DND-41 (cell line): ENCODE measurements at regions not wholly inside any gene's neighbourhood (a gene's known extent, or its start where the extent isn't known, plus 50 kb on each side); places are given as distances from the start of the nearest gene placed in this dataset.

ENCODE experiments used
- ATAC-seq: fragments of 200-7000 bp; cut with Tn5 transposase; 3 replicates; pipeline ENCODE4 v1.9.1; 2021; ENCODE audit warnings: low read depth; ENCODE audit not compliant: insufficient read depth
- DNase-seq: peaks from one replicate; pipeline ENCODE4 v3.0.0-alpha.2; 2020
- H2AFZ ChIP-seq: 2 replicates; pipeline ENCODE4 v1.6.0; 2012; ENCODE audit warnings: low read depth, low read length
- H3K27ac ChIP-seq: 2 replicates; pipeline ENCODE4 v1.5.1; 2012; ENCODE audit warnings: low read length, inconsistent platforms
- H3K27me3 ChIP-seq: fragments of 200-600 bp; sonication (generic); 2 replicates; pipeline ENCODE4 v1.6.0; 2012; ENCODE audit warnings: low read length, mild to moderate bottlenecking, inconsistent platforms; ENCODE audit not compliant: insufficient read depth, poor library complexity
- H3K36me3 ChIP-seq: 2 replicates; pipeline ENCODE4 v1.5.1; 2012; ENCODE audit warnings: low read length, inconsistent platforms; ENCODE audit not compliant: insufficient read depth
- H3K4me1 ChIP-seq: 2 replicates; pipeline ENCODE4 v1.5.1; 2012; ENCODE audit warnings: mild to moderate bottlenecking, low read length; ENCODE audit not compliant: insufficient read depth
- H3K4me2 ChIP-seq: 2 replicates; pipeline ENCODE4 v1.6.0; 2012; ENCODE audit warnings: mild to moderate bottlenecking, moderate library complexity, low read length, inconsistent platforms; ENCODE audit not compliant: insufficient read depth
- H3K4me3 ChIP-seq, 2 experiments: fragments of 200-600 bp in 1 of 2; shearing (Covaris generic) in 1 of 2; 2 replicates each; pipeline ENCODE4 v1.5.1; 2012 to 2016; ENCODE audit warnings: inconsistent platforms in 2 of 2, low read length in 2 of 2, mild to moderate bottlenecking in 2 of 2, low read depth in 1 of 2, moderate library complexity in 1 of 2
- H3K79me2 ChIP-seq: 2 replicates; pipeline ENCODE4 v1.6.0; 2012; ENCODE audit warnings: low read length, inconsistent platforms; ENCODE audit not compliant: insufficient read depth
- H3K9ac ChIP-seq: 2 replicates; pipeline ENCODE4 v1.6.0; 2012; ENCODE audit warnings: low read depth, mild to moderate bottlenecking, inconsistent platforms, low read length, moderate library complexity
- H3K9me3 ChIP-seq: 2 replicates; pipeline ENCODE4 v1.5.1; 2012; ENCODE audit warnings: low read length, moderate library complexity, mild to moderate bottlenecking, inconsistent platforms; ENCODE audit not compliant: insufficient read depth, severe bottlenecking
- H4K20me1 ChIP-seq: 2 replicates; pipeline ENCODE4 v1.6.0; 2012; ENCODE audit warnings: low read length; ENCODE audit not compliant: insufficient read depth
- EZH2 ChIP-seq: IDR thresholded peaks from 3 replicates; pipeline ENCODE4 v1.6.1; 2012; ENCODE audit warnings: borderline replicate concordance, low read depth, mild to moderate bottlenecking, moderate library complexity, low read length, inconsistent platforms; ENCODE audit not compliant: severe bottlenecking
- TF ChIP-seq, protein P1 (sequence below): IDR thresholded peaks from 2 replicates; pipeline ENCODE4 v1.5.1; 2012; ENCODE audit warnings: borderline replicate concordance, low read length, moderate library complexity, mild to moderate bottlenecking; ENCODE audit not compliant: poor library complexity, severe bottlenecking; ENCODE audit errors: extremely low read depth

DNA sequence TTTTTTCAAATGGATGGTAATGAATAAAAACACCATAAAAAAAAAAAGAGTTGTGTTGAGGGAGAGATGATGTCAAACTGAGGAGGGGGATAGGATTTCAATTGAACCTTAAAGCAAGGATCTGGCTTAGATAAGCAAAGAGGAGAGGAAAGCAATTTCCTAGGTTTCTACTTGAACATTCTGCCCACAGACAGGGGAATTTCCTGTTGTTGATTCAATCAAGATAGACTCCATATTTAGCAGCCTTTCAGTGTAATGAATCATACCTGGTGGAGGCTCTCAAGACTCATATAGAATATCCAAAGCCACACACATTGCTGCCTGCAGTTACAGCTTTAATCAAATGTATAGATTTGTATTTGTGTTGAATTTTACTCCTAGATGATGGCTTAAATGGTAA lies 294.4 kb upstream of the PIK3C3 start:
- no peaks in the 10 kb centered on the region for H3K36me3 ChIP-seq
- H3K4me1 ChIP-seq, result no peaks in the 10 kb centered on the region
- no peak overlapping the region for H3K9ac ChIP-seq
- no peaks in the 10 kb centered on the region for H3K9me3 ChIP-seq
- ATAC-seq (no peak), DNase-seq (no peak)
- no peak overlapping the region for H3K27ac ChIP-seq
- H3K27me3 ChIP-seq, result no peaks in the 10 kb centered on the region
- no peak for TF ChIP-seq EZH2
- TF ChIP-seq, protein P1, sequence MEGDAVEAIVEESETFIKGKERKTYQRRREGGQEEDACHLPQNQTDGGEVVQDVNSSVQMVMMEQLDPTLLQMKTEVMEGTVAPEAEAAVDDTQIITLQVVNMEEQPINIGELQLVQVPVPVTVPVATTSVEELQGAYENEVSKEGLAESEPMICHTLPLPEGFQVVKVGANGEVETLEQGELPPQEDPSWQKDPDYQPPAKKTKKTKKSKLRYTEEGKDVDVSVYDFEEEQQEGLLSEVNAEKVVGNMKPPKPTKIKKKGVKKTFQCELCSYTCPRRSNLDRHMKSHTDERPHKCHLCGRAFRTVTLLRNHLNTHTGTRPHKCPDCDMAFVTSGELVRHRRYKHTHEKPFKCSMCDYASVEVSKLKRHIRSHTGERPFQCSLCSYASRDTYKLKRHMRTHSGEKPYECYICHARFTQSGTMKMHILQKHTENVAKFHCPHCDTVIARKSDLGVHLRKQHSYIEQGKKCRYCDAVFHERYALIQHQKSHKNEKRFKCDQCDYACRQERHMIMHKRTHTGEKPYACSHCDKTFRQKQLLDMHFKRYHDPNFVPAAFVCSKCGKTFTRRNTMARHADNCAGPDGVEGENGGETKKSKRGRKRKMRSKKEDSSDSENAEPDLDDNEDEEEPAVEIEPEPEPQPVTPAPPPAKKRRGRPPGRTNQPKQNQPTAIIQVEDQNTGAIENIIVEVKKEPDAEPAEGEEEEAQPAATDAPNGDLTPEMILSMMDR, result no peak
- no peak overlapping the region for H3K4me3 ChIP-seq
- H2AFZ ChIP-seq, result no peak overlapping the region
- H3K4me2 ChIP-seq, result no peak overlapping the region
- no peaks in the 10 kb centered on the region for H3K79me2 ChIP-seq
- H4K20me1 ChIP-seq, result no peaks in the 10 kb centered on the region

DNA sequence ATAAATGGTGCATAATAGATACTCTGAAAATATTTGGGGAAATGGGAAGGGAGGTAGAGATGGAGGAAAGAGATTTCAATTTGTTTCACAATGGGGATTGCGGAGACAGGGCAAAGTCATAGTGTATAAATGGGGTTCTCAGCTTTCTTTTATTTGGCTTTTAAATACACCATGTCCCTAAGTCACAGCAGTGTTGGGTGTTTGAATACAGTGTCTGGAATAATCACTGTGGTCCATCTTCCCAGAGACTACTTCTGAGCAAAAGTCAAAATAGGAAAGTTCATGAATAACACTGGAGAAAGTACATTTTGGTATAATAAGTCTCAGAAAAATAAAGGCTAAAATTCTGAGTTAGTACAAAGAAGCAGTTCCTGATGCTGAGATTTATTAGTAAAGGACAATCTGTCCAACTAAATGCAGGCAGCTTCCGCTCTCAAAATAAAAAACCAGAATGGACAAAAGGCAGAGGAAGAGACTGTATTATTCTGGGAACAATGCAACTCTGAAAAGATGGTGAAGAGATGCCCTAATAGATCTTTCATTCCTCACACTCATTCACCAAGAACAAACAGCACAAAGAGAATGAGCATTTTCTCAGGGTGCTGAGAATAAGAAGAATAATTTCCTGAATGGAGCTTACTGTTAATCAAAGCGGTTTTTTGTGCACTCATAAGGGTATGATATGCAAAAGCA lies 295.4 kb upstream of the PIK3C3 start:
- TF ChIP-seq EZH2, result no peak
- TF ChIP-seq, protein P1, result no peak
- H2AFZ ChIP-seq, result no peak overlapping the region
- ATAC-seq (no peak), DNase-seq (no peak)
- H3K4me1 ChIP-seq, result no peaks in the 10 kb centered on the region
- no peaks in the 10 kb centered on the region for H3K36me3 ChIP-seq
- H3K9me3 ChIP-seq, result no peaks in the 10 kb centered on the region
- no peaks in the 10 kb centered on the region for H3K79me2 ChIP-seq
- no peak overlapping the region for H3K27ac ChIP-seq
- no peaks in the 10 kb centered on the region for H4K20me1 ChIP-seq
- H3K9ac ChIP-seq, result no peak overlapping the region
- H3K4me2 ChIP-seq, result no peak overlapping the region
- H3K4me3 ChIP-seq, result no peak overlapping the region
- no peaks in the 10 kb centered on the region for H3K27me3 ChIP-seq

DNA sequence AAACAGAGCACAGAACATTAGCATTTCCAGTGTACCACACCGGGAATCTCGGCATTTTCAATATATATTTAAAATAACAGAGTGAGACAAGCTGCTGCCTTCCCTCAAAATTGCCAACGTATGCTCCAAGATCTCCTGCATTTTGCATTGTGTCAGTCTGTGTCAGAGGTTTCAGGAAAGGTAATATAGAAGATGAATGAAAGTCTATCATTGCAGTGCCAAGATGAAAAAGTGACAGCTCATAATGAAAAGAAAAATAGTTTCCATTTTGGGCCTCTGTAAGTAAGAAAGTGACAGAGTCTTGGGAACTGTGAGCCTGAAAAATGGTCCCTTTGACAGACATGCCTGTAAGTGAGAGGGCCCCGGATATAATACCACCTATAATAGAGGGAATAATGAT lies 297.8 kb upstream of the PIK3C3 start:
- no peak overlapping the region for H2AFZ ChIP-seq
- no peak overlapping the region for H3K9ac ChIP-seq
- no peaks in the 10 kb centered on the region for H3K79me2 ChIP-seq
- no peaks in the 10 kb centered on the region for H3K9me3 ChIP-seq
- H3K27me3 ChIP-seq, result no peaks in the 10 kb centered on the region
- no peak for ATAC-seq
- H3K36me3 ChIP-seq, result no peaks in the 10 kb centered on the region
- DNase-seq, result no peak
- no peak overlapping the region for H3K4me3 ChIP-seq
- H3K4me1 ChIP-seq, result no peaks in the 10 kb centered on the region
- H3K4me2 ChIP-seq, result no peak overlapping the region
- H3K27ac ChIP-seq, result no peak overlapping the region
- no peaks in the 10 kb centered on the region for H4K20me1 ChIP-seq
- no peak for TF ChIP-seq EZH2
- TF ChIP-seq, protein P1, result no peak

DNA sequence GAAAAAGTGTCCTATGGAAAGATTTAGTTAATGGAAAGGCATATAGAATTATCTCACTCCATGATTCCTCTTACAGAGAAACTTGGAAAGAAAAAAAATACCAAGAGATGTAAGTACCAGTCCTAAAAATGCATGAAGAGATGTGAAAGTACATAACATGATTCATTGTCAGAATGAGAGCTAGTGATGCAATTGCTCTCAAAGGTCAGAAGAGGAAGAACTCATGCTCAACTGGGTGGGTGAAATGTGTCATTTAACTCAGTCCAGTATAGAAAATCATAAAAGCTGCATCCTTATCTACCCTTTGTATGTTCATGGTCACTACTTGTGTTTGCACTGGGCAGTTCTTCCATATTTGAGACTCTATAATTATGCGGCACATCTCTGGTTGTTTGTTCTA lies 300.0 kb upstream of the PIK3C3 start:
- Histone ChIP-seq H3K9me3 (no peaks in the 10 kb centered on the region), H3K27ac (no peak overlapping the region), H3K4me1 (no peaks in the 10 kb centered on the region), H3K9ac (no peak overlapping the region), H3K4me3 (no peak overlapping the region), H4K20me1 (no peaks in the 10 kb centered on the region), H2AFZ (no peak overlapping the region), H3K4me2 (no peak overlapping the region), H3K36me3 (no peaks in the 10 kb centered on the region), H3K27me3 (no peaks in the 10 kb centered on the region), H3K79me2 (no peaks in the 10 kb centered on the region)
- ATAC-seq, result no peak
- TF ChIP-seq, protein P1, result no peak
- no peak for TF ChIP-seq EZH2
- no peak for DNase-seq
